NCI-H2196 (cell line): ENCODE measurements at regions not wholly inside any gene's neighbourhood (a gene's known extent, or its start where the extent isn't known, plus 50 kb on each side); places are given as distances from the start of the nearest gene placed in this dataset.
"Not testable (repeated sequence)": the region's sequence is repeated elsewhere in the genome, so short reads cannot be mapped to it uniquely, and the experiment has no call there.

ENCODE experiments used
- DNase-seq: peaks from one replicate; lab custom pipeline; 2025; ENCODE audit not compliant: unreplicated experiment; lab: John Stamatoyannopoulos, UW

DNA sequence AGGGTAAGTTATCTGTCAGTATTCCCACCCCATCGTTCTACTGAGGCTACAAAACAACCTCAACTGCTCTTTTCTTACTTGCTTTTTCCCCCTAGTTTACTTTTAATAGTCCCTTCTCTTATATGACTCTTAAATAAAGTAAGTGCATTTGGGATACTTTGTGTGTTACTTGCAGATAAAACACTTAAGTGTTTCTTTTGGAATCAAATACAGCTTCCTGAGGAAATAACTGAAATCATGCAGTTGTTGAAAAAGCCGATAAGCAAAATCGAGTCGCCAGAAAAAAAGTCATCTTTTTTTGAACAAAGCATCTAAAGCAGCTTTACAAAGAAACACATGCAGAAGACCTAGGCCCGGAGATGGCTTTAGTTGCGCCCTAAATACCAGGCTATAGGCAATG is 53.5 kb upstream of the EPB41L4A start:
- DNase-seq: no peak

DNA sequence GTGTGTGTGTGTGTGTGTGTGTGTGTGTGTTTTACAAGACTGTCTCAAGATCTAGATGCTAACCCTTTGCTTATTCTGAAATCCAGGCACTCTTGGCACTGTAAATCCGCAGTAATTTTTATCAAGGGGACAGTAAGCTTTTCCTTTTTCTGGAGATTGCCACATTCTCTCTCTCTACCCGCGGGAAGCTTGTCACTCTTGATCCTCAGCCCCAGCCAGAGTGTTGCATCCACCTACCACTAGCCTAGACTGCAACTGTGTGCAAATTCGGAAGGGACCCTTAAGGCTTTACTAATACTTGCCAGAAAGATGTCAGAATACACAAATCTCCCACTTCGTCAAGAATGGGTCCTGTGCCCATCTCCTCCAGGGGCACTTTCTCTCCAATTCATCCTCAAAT is 54.9 kb upstream of the EPB41L4A start:
- no peak for DNase-seq

DNA sequence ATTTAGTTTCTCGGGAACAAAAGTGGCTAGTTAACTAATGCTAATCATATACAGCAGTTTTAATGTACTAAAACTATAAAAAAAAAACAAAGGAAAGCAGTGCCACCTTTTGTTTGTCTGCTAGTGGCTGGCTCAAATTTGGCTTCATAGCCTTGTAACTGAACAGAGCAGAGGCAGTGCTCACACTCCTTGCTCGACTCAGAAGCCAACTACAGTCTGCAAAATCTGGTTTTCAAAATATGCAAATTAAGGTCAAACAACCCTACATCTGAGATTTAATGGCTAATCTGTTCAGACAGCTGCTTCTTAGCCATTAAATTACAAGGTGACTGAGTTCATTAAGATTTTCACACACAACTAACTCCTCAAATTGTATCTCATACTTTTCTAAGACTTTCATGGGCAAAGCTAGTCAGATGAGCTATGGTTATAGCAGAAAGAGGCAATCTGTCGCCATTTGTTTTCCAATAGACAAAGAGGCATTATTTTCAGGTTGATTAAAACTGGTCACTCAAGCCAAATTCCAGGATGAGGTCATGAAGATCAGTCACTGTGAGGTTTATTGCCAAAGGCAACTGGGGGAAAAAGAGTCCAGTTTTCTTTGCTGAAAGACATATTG is 56.8 kb upstream of the EPB41L4A start:
- DNase-seq: no peak

DNA sequence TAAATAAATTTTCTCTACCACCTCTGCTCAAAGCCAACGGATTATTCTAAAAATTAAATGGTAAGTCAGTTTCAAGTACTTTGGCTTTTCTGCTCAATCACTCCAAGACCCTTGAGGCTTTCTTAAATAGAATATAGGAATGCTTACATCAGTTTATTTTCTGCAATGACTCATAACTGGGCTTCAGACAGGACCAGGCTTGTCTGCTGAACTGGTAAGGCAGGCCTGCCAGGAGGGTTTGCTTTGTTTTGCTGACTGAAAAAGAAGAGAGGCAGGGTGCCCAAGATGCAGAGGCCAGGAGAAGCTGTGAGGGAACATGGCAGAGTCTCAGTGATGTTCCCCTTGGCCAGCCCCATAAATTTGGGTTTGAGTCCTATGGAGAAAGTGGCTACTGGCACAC is 60.3 kb upstream of the EPB41L4A start:
- DNase-seq: no peak

DNA sequence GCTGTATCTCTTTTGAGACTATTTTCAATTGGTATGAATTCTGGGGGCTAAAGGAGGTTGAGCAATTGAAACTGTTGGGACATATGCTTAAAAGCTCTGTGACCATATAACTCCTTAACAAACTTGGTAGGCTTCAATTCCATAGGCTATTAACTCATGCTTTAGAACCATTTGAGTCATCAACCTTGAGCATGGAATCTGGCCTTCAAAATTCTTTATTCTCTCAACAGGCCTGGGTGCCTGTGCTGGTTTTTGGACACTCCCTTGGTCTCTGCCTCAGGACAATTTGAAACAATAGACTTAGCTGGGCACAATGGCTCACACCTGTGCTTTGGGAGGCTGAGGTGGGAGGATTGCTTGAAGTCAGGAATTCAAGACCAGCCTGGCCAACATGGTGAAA is 61.4 kb upstream of the EPB41L4A start:
- DNase-seq: no peak

DNA sequence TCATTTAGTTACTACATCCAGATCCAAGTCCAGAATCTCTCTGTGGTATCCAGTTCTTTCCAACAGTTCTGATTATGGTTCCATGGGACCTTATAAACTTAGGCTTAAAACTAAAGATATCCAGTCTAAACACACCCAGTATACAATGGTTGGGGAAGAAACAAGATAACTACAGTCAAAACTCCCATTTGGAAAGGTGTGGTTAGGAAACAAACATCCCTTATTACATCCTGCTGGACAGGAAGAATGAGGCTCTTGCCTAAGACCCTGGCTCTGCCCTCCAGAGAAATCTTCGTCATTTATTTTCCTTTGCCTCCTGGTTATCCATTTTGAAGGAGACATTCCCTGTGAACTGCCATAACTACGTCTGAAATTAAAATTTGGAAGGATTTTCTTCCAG is 64.6 kb upstream of the EPB41L4A start:
- DNase-seq: no peak

DNA sequence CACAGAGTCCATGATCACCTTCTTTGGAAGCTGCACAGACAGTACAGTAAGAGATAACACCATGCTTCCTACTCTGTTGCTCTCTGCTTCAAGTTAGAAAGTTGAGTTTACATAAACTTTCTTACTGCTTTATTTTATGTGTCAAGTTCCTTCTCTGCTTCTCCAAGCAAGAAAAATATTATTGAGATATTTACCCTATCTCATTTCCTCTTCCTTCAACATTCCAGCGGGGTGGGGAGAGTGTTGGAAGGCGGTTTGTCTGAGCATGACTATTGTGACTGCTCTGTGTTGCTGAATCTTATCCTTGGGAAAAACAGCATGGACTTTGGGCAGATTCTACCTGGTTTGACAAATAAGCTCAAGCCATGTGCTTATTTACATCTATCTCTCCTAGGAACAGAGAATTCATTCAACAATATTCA is 66.9 kb upstream of the EPB41L4A start:
- no peak for DNase-seq

DNA sequence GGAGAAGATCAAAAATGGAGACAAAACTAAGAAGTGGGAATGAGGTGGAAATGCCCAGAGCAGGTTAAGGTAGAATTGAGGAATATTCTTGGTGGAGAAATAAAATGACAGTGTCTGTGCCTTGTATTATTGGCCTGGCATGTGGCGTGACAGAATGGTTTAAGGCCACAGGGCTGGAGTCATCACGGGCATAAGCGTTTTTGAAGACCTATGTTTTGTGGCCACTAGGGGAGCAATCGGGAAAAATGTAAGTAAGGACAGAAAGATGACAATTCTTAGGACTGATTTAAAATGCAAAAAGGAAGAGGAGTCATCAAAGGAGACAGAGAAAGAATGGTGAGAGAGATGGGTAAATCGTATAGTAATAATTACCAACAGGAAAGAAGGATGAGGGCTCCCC is 72.2 kb upstream of the EPB41L4A start:
- no peak for DNase-seq

DNA sequence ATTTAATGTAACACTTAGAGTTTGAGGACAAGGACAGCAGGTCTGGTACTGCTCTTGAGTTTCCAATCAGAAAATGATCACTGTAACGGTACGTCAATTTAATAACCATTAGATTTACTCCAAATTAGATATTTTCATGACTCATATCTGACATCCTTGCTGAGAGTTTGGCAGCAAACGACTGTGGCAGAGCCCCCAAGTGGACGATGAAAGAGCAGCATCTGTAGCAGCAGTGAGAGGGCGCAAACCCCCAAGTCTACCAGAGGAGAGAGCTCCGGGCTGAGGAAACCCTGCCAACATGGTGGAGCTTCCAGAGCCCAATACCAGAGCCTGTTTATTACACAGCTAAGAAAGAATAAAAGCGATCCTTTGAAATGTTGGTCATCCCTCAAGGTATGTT is 73.2 kb upstream of the EPB41L4A start:
- DNase-seq: no peak

DNA sequence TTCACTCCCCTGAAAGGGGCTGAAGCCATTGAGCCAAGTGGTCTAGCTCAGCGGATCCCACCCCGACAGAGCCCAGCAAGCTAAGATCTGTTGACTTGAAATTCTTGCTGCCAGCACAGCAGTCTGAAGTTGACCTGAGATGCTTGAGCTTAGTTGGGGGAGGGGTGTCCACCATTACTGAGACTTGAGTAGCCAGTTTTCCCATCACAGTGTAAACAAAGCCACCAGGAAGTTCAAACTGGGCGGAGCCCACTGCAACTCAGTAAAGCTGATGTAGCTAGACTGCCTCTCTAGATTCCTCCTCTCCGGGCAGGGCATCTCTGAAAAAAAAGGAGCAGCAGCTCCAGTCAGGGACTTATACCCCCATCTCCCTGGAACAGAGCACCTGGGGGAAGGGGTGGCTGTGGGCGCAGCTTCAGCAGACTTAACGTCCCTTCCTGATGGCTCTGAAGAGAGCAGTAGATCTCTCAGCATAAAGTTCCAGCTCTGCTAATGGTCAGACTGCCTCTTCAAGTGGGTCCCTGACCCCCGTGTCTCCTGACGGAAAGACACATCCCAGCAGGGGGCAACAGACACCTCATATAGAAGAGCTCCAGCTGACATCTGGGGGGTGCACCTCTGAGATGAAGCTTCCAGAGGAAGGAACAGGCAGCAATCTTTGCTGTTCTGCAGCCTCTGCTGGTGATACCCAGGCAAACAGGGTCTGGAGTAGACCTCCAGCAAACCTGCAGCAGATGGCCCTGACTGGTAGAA is 84.8 kb upstream of the EPB41L4A start:
- not testable (repeated sequence) for DNase-seq

DNA sequence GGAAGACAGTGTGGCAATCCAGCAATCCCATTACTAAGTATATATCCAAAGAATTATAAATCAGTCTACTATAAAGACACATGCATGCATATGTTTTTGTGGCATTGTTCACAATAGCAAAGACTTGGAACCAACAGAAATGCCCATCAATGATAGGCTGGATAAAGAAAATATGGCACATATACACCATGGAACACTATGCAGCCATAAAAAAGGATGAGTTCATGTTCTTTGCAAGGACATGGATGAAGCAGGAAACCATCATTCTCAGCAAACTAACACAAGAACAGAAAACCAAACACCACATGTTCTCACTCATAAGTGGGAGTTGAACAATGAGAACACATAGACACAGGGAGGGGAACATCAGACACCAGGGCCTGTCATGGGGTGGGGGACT is 90.0 kb upstream of the EPB41L4A start:
- not testable (repeated sequence) for DNase-seq

DNA sequence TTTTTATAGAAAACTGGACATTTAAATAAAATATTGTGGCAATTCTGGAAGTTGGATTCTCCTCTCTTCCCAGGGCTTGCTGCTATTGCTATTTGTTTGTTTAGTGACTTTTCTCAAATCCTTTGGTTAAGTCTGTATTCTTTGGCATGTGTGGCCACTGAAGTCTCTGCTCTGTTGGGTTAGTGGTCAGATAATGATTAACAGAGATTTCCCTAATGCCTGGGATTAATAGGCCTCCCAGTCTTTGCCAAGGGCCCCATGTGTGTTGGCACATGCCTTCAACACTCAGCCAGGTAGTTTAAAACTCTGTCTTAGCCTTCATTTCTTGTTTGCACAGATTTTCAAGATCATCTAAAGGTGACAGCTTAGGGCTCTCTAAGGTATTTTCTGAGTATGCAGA is 92.8 kb upstream of the EPB41L4A start:
- DNase-seq: no peak

DNA sequence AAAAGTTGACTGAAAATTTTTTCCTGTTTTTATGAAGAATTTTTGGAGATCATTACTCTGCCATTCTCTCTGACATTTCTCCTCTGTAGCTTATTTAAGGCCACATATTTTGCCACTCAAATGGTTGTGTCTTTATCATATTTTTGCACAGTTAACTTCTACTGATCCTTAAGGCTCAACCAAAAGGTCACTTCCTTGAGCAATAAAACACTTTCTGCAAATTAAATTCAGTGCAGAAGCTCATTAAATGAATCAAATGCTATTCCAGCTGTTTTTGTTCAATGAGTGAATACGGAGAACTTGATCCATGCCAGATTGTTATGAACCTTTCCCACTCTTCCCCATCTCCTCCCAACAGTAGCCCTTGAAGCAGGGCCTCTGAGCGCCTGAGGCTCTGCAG is 93.8 kb upstream of the EPB41L4A start:
- DNase-seq: no peak

DNA sequence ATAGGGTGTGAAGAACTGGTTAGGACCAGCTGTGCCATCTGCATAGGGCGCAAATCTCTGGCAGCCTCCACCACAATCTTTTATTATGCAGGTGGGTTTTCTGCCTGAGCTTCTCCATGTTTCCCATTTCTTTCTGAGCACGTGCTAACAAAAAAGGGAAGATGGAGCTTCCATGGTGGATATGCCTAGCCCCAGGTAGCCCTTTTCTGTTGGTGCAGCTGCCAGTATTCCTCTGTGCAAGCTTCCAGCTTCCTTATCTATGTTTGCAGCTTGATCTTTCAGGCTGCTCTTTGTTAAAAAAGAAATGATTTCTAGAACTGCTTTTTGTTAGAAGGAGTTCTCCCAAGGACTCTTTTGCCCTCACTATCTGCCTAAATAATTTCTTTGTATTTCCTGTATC is 95.0 kb upstream of the EPB41L4A start:
- no peak for DNase-seq

DNA sequence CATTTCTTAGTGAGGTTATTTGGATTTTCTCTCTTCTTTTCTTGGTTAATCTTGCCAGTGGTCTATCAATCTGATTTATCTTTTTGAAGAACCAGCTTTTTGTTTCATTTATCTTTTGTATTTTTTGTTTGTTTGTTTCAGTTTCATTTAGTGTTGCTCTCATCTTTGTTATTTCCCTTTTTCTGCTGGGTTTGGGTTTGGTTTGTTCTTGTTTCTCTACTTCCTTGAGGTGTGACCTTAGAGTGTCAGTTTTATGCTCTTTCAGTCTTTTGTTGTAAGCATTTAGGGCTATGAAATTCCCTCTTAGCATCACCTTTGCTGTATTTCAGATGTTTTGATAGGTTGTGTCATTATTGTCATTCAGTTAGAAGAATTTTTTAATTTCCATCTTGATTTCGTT is 101.4 kb upstream of the EPB41L4A start:
- DNase-seq: not testable (repeated sequence)

DNA sequence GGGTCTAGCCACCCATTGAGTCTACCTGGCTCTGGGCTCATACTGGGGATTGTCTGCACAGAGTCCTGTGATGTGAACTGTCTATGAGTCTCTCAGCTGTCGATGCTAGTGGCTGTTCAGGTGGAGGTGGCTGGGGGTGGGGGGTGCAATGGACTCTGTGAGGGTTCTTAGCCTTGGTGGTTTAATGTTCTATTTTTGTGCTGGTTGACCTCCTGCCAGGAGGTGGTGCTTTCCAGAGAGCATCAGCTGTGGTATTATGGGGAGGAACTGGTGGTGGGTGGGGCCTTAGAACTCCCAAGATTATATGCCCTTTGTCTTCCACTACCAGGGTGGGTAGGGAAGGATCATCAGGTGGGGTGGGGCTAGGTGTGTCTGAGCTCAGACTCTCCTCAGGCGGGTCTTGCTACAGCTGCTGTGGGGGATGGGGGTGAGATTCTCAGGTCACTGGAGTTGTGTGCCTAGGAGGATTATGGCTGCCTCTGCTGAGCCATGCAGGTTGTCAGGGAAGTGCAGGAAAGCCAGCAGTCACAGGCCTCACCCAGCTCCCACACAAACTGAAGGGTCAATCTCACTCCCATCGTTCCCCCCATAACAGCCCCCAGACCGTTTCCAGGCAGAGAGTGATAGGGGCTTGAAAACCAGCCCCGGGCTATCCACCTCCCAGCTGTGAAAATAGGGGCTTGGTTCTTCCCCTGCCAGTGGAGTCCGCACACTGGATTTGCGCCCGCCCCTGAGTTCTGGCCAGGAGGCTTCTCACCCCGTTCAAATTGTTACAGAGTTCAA is 104.0 kb upstream of the EPB41L4A start:
- not testable (repeated sequence) for DNase-seq

DNA sequence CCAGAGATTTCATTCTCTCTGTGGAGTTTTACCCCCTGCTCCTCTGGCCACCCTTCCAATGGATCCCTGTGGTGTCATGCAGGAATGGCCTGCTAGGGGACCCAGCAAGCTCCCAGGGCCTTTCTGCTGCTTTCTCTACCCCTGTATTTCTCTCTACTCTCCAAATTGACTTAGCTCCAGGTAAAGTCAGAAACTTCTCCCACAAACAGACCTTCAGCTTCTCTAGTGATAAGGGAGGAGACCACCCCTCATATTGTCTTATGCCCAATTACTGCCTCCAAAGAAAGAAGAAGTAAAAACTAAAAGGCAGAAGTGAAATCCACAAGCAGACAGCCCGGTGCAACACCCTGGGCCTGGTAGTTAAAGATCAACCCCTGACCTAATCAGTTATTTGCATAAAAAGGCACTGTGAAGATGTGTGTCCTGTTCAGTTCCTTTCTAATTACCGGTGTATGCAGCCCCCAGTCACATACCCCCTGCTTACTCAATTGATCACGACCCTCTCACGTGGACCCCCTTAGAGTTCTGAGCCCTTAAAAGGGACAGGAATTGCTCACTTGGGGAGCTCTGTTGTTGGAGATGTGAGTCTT is 104.7 kb upstream of the EPB41L4A start:
- DNase-seq: not testable (repeated sequence)

DNA sequence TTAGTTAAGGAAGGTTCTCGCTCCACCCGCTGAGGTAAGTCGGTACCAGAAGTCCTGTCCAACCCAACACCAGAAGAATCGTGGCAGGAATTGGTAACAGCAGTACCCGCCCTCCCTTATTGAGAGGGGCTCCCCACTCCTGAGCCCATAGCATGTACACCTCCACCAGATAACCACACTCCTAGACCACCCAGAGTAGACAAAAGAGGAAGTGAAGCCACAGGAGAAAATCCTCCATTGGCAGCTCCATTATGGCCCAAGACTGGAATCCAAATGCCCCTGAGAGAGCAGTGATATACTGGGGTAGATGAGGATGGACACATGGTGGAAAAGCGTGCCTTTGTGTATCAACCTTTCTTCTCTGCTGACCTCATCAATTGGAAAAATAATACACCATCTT is 106.1 kb upstream of the EPB41L4A start:
- DNase-seq: no peak

DNA sequence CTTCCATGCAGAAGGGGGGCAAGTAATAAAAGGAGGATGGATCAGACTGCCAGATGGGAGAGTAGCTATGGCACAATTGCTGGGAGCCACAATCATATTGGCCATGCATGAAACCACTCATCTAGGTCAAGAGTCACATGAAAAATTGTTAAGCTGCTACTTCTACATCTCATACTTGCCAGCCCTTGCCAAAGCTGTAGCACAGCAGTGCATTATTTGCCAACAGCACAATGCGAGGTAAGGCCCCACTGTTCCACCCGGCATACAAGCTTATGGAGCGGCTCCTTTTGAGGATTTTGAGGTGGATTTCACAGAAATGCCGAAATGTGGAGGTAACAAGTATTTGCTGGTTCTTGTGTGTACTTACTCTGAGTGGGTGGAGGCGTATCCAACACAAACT is 109.9 kb upstream of the EPB41L4A start:
- DNase-seq: no peak

DNA sequence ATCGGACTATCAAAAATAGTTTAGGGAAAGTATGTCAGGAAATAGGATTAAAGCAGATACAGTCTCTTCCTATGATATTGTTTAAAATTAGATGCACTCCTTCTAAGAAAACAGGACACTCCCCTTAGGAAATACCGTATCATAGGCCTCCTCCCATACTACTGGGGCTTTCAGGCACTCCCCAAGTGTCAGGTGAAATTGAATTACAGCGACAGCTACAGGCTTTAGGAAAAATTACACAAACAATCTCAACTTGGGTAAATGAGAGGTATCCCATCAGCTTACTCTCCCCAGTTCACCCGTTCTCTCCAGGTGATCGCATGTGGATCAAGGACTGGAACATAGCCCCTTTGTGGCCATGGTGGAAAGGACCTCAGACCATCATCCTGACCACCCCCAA is 110.4 kb upstream of the EPB41L4A start:
- DNase-seq: no peak

DNA sequence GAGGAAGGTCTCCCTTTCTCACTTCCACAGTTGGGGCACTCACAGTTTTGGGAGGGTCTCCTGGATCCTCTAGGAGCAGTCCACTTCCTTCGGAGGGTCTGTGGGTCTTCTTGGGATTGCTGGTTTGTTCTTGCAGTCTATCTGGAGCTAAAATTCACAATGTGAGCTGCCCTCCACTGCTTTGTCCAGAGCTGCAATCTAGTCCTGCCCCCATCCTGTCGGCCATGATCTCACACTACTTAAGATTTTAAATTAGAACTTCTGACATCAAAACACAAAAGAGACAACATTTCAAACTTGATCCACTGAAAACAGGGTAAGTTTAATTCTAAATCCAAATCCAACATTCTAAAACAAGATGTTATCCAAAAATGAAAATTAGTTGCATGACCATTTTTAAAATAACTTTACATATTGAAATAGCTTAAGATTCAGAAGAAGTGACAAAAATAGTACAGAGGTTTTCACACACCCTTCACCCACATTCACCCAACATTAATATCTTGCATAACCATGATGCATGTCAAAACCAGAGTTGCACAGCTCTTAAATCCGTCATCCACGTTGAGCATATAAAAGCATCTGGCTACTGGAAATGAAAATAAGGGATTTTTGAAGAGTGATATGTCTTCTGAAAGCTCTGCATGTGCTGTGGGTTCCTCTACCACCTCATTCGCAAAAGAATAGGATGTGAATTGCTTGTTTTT is 113.7 kb upstream of the EPB41L4A start:
- DNase-seq: no peak
